Epithelial cell of proximal tubule (primary cell): ENCODE measurements at regions not wholly inside any gene's neighbourhood (a gene's known extent, or its start where the extent isn't known, plus 50 kb on each side); places are given as distances from the start of the nearest gene placed in this dataset.

Source experiments
- DNase-seq: peaks from one replicate; pipeline ENCODE4 v3.0.0-alpha.2; 2011; ENCODE audit warnings: low read depth
- H3K4me3 ChIP-seq: 2 replicates; pipeline ENCODE4 v1.5.1; 2011; ENCODE audit warnings: low read depth, mild to moderate bottlenecking, low read length
- CTCF ChIP-seq: conservative IDR thresholded peaks from 2 replicates; pipeline ENCODE4 v1.5.1; 2012; ENCODE audit warnings: low read depth, mild to moderate bottlenecking, low read length

GRCh38 chr10:10800961-10801360 lies 216.7 kb upstream of the CELF2 start:
- TF ChIP-seq CTCF, result no peak
- H3K4me3 ChIP-seq, result no peak overlapping the region
- DNase-seq, result no peak

- DNase-seq, result no peak
- no peak for TF ChIP-seq CTCF
- no peak overlapping the region for H3K4me3 ChIP-seq
Measured at GRCh38 chr10:10803278-10803677, 214.4 kb upstream of the CELF2 start.

GRCh38 chr10:10804061-10804460 lies 213.6 kb upstream of the CELF2 start:
- TF ChIP-seq CTCF, result no peak
- no peak for DNase-seq
- H3K4me3 ChIP-seq, result no peak overlapping the region

- TF ChIP-seq CTCF, result no peak
- no peak for DNase-seq
- no peak overlapping the region for H3K4me3 ChIP-seq
Measured at GRCh38 chr10:10804998-10805740, 212.5 kb upstream of the CELF2 start.

- no peak for TF ChIP-seq CTCF
- H3K4me3 ChIP-seq, result no peak overlapping the region
- no peak for DNase-seq
Measured at GRCh38 chr10:10807106-10807505, 210.6 kb upstream of the CELF2 start.

- no peak overlapping the region for H3K4me3 ChIP-seq
- no peak for TF ChIP-seq CTCF
Measured at GRCh38 chr10:10811562-10811961, 206.1 kb upstream of the CELF2 start.

GRCh38 chr10:10813656-10814055 lies 204.0 kb upstream of the CELF2 start:
- TF ChIP-seq CTCF, result no peak

More at GRCh38 chr10:10811562-10811961, 206.1 kb upstream of the CELF2 start:
- no peak for DNase-seq

More at GRCh38 chr10:10813656-10814055, 204.0 kb upstream of the CELF2 start:
- no peak overlapping the region for H3K4me3 ChIP-seq
- no peak for DNase-seq
